ENCODE measurements at regions not wholly inside any gene's neighbourhood (a gene's known extent, or its start where the extent isn't known, plus 50 kb on each side); places are given as distances from the start of the nearest gene placed in this dataset.

DNA sequence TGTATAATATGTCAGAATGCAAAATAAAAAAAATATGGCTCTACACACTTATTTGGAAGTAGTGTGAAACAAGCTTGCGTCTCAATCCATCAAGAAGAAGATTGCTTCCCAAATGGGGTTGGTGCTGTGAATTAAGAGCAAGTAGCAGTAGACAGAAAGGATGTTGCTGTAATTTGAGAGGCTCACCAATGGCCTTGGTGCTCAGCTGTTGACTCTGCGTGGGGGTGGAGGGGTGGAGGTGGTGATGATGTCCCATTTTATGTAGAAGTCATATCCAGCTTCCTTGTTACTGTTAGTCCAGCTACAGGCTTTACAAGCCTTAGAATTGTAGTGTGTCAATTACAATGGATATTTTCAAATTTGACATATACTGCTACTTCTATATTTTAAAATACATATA is 223.4 kb upstream of the RND3 start:
- no peak for DNase-seq
- Histone ChIP-seq H3F3A (ENCODE audit: insufficient read depth, low read length) (peaks cover 3% of the 10 kb centered on the region; the same call in 1 of the 2 replicates), H3K9me3 (replicated peaks; ENCODE audit: insufficient read depth, low read length) (no peaks in the 10 kb centered on the region), H3K9ac (ENCODE audit: low read length) (no peak overlapping the region), H3K79me2 (ENCODE audit: low read length) (no peaks in the 10 kb centered on the region), H3K36me3 (replicated peaks; ENCODE audit: insufficient read depth, low read length) (no peaks in the 10 kb centered on the region), H3K4me3 (ENCODE audit: low read length) (no peak overlapping the region), H3K27ac (ENCODE audit: low read length) (no peak overlapping the region), H3K9me2 (replicated peaks; ENCODE audit: insufficient read depth, low read length) (no peaks in the 10 kb centered on the region), H3K27me3 (replicated peaks; ENCODE audit: insufficient read depth, low read length) (no peaks in the 10 kb centered on the region), H3K4me2 (ENCODE audit: low read depth, low read length) (no peak overlapping the region), H3K4me1 (ENCODE audit: low read length) (peaks cover 8% of the 10 kb centered on the region; the same call in 1 of the 2 replicates), H2AFZ (ENCODE audit: low read length) (no peak overlapping the region), H4K20me1 (ENCODE audit: insufficient read depth, low read length) (no peaks in the 10 kb centered on the region)
- TF ChIP-seq EZH2 (optimal IDR thresholded peaks at IDR 0.05; ENCODE audit: low read depth, low read length): no peak
- TF ChIP-seq, protein P1, sequence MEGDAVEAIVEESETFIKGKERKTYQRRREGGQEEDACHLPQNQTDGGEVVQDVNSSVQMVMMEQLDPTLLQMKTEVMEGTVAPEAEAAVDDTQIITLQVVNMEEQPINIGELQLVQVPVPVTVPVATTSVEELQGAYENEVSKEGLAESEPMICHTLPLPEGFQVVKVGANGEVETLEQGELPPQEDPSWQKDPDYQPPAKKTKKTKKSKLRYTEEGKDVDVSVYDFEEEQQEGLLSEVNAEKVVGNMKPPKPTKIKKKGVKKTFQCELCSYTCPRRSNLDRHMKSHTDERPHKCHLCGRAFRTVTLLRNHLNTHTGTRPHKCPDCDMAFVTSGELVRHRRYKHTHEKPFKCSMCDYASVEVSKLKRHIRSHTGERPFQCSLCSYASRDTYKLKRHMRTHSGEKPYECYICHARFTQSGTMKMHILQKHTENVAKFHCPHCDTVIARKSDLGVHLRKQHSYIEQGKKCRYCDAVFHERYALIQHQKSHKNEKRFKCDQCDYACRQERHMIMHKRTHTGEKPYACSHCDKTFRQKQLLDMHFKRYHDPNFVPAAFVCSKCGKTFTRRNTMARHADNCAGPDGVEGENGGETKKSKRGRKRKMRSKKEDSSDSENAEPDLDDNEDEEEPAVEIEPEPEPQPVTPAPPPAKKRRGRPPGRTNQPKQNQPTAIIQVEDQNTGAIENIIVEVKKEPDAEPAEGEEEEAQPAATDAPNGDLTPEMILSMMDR (IDR thresholded peaks at IDR 0.05; ENCODE audit: low read length): no peak
- TF ChIP-seq EZH2phosphoT487 (IDR thresholded peaks at IDR 0.05; ENCODE audit: low read length): no peak

DNA sequence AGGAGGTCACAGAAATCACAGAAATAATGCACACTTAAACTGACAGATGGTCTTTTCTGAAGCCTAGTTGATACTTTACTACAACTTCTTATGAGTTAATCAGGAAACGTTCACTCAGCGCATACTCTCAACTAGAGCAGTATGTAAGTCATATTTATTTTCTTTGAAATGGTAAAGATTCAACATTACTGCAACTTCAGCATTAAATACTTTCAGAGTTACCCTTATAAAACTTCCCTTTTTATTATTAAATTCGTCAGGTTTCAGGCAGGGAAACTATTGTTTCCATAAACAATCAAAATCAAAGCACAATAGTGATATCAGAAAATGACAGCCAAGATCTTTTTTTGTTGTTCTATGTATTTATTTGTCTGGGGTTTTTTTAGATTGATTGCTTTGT is 222.6 kb upstream of the RND3 start:
- H3K4me1 ChIP-seq (ENCODE audit: low read length): peaks cover 14% of the 10 kb centered on the region; the same call in 1 of the 2 replicates
- no peak for DNase-seq
- no peaks in the 10 kb centered on the region for H3K9me3 ChIP-seq (replicated peaks; ENCODE audit: insufficient read depth, low read length)
- TF ChIP-seq, protein P1 (IDR thresholded peaks at IDR 0.05; ENCODE audit: low read length): no peak
- TF ChIP-seq EZH2phosphoT487 (IDR thresholded peaks at IDR 0.05; ENCODE audit: low read length): no peak
- TF ChIP-seq EZH2 (optimal IDR thresholded peaks at IDR 0.05; ENCODE audit: low read depth, low read length): no peak
- H3K27ac ChIP-seq (ENCODE audit: low read length): no peak overlapping the region
- H2AFZ ChIP-seq (ENCODE audit: low read length): no peak overlapping the region
- H3K9ac ChIP-seq (ENCODE audit: low read length): no peak overlapping the region
- no peak overlapping the region for H3K4me2 ChIP-seq (ENCODE audit: low read depth, low read length)
- no peaks in the 10 kb centered on the region for H3K27me3 ChIP-seq (replicated peaks; ENCODE audit: insufficient read depth, low read length)
- no peaks in the 10 kb centered on the region for H3K79me2 ChIP-seq (ENCODE audit: low read length)
- no peaks in the 10 kb centered on the region for H3K36me3 ChIP-seq (replicated peaks; ENCODE audit: insufficient read depth, low read length)
- peaks cover 8% of the 10 kb centered on the region for H3F3A ChIP-seq (ENCODE audit: insufficient read depth, low read length)
- no peaks in the 10 kb centered on the region for H3K9me2 ChIP-seq (replicated peaks; ENCODE audit: insufficient read depth, low read length)
- no peaks in the 10 kb centered on the region for H4K20me1 ChIP-seq (ENCODE audit: insufficient read depth, low read length)
- no peak overlapping the region for H3K4me3 ChIP-seq (ENCODE audit: low read length)

DNA sequence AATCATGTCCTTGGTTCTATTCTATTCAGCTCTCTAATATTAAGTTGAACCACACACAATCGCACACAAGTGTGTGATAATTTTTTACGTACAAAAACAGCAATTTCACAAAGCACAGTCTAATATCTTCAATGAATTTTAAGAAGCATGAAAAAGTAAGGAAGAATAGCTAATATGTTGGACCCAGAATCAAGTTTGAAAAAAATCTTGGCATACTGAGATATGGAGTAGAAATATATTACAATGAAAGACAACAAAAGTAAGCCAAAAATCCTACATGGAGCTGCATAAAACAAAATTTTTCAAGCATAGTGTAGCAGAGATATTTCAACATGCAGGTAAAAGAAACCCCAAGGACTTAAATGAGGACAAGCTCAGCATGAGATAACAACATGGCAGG is 219.1 kb upstream of the RND3 start:
- H3F3A ChIP-seq (ENCODE audit: insufficient read depth, low read length): peaks cover 8% of the 10 kb centered on the region
- H3K9ac ChIP-seq (ENCODE audit: low read length): no peak overlapping the region
- H3K4me1 ChIP-seq (ENCODE audit: low read length): peaks cover 20% of the 10 kb centered on the region
- DNase-seq: no peak
- H2AFZ ChIP-seq (ENCODE audit: low read length): no peak overlapping the region
- no peaks in the 10 kb centered on the region for H3K9me3 ChIP-seq (replicated peaks; ENCODE audit: insufficient read depth, low read length)
- H3K4me3 ChIP-seq (ENCODE audit: low read length): no peak overlapping the region
- H3K36me3 ChIP-seq (replicated peaks; ENCODE audit: insufficient read depth, low read length): no peaks in the 10 kb centered on the region
- H3K27ac ChIP-seq (ENCODE audit: low read length): no peak overlapping the region
- H3K4me2 ChIP-seq (ENCODE audit: low read depth, low read length): no peak overlapping the region
- H3K9me2 ChIP-seq (replicated peaks; ENCODE audit: insufficient read depth, low read length): no peaks in the 10 kb centered on the region
- TF ChIP-seq EZH2 (optimal IDR thresholded peaks at IDR 0.05; ENCODE audit: low read depth, low read length) (no peak), EZH2phosphoT487 (IDR thresholded peaks at IDR 0.05; ENCODE audit: low read length) (no peak)
- TF ChIP-seq, protein P1 (IDR thresholded peaks at IDR 0.05; ENCODE audit: low read length): no peak
- no peaks in the 10 kb centered on the region for H3K79me2 ChIP-seq (ENCODE audit: low read length)
- H3K27me3 ChIP-seq (replicated peaks; ENCODE audit: insufficient read depth, low read length): no peaks in the 10 kb centered on the region
- H4K20me1 ChIP-seq (ENCODE audit: insufficient read depth, low read length): no peaks in the 10 kb centered on the region
